Sigmoid colon (tissue), 6 donors: ENCODE measurements at regions not wholly inside any gene's neighbourhood (a gene's known extent, or its start where the extent isn't known, plus 50 kb on each side); places are given as distances from the start of the nearest gene placed in this dataset.
"Not testable (repeated sequence)": the region's sequence is repeated elsewhere in the genome, so short reads cannot be mapped to it uniquely, and the experiment has no call there.

Experiments
- DNase-seq: peaks from one replicate; pipeline ENCODE4 v3.0.0-alpha.2; 2019
- H3K27ac ChIP-seq, 4 donors: fragments of 200-600 bp; sonication (generic); one replicate each; pipeline ENCODE4 v1.5.1; 2016 to 2019; ENCODE audit warnings: mild to moderate bottlenecking in 1 of 4
- H3K27me3 ChIP-seq, 3 donors: fragments of 200-600 bp; sonication (generic); one replicate each; pipeline ENCODE4 v1.5.1; 2019; ENCODE audit warnings: mild to moderate bottlenecking in 1 of 3
- H3K36me3 ChIP-seq, 4 donors: fragments of 200-600 bp; sonication (generic); one replicate each; pipeline ENCODE4 v1.5.1; 2016 to 2019
- H3K4me1 ChIP-seq, 4 donors: fragments of 200-600 bp; sonication (generic); one replicate each; pipeline ENCODE4 v1.5.1; 2017 to 2019
- H3K4me3 ChIP-seq, 4 donors: fragments of 200-600 bp; sonication (generic); one replicate each; pipeline ENCODE4 v1.5.1; 2017 to 2019; ENCODE audit warnings: mild to moderate bottlenecking in 2 of 4, moderate library complexity in 1 of 4
- H3K9me3 ChIP-seq, 4 donors: fragments of 200-600 bp in 3 of 4; sonication (generic) in 3 of 4; one replicate each; pipeline versions ENCODE4 v1.5.1 to v1.6.1; 2013 to 2019
- CTCF ChIP-seq, 4 experiments: fragments of 450-650 bp in 3 of 4; fragments of 200-600 bp in 1 of 4; IDR thresholded peaks; one replicate each; pipeline ENCODE4 v1.5.1; 2016 to 2019; ENCODE audit warnings: antibody characterized with exemption in 4 of 4, mild to moderate bottlenecking in 3 of 4, moderate library complexity in 2 of 4
- EP300 ChIP-seq, 4 donors: sonication (generic); formaldehyde crosslinking; IDR thresholded peaks; one replicate each; pipeline ENCODE4 v1.6.1; 2017; ENCODE audit warnings: antibody characterized with exemption in 4 of 4
- POLR2A ChIP-seq, 2 donors: fragments of 450-650 bp; IDR thresholded peaks; one replicate each; pipeline ENCODE4 v1.6.1; 2016; ENCODE audit warnings: antibody characterized with exemption in 2 of 2, mild to moderate bottlenecking in 2 of 2, moderate library complexity in 2 of 2
- POLR2AphosphoS5 ChIP-seq, 4 donors: sonication (generic); formaldehyde crosslinking; IDR thresholded peaks; one replicate each; pipeline ENCODE4 v1.6.1; 2017; ENCODE audit warnings: antibody characterized with exemption in 4 of 4
- WGBS, 2 donors: extraction: QIAGEN DNeasy Blood & Tissue Kit; methylation state at CpG; one replicate each; pipeline ENCODE4 v1.1.7; 2013; 5-methylcytosine and 5-hydroxymethylcytosine counted together
- intact Hi-C: fragments of 100-400 bp; cut with DNase I; formaldehyde crosslinking; loops from one replicate; pipeline ENCODE4 v1.15.1; 2023
- donor health status: healthy with polysubstance abuse.
- donor health status: healthy.

GRCh38 chr12:11986165-11986564, 84.6 kb upstream of the BCL2L14 start:
- intact Hi-C loops, result no loop called here
- Histone ChIP-seq H3K9me3 (no peaks in the 10 kb centered on the region), H3K36me3 (no peaks in the 10 kb centered on the region), H3K4me3 (no peak overlapping the region), H3K27ac (no peak overlapping the region), H3K4me1 (no peaks in the 10 kb centered on the region), H3K27me3 (no peaks in the 10 kb centered on the region)
- TF ChIP-seq POLR2A (IDR thresholded peaks at IDR 0.05) (no peak), POLR2AphosphoS5 (IDR thresholded peaks at IDR 0.05) (no peak), EP300 (IDR thresholded peaks at IDR 0.05) (no peak), CTCF (IDR thresholded peaks at IDR 0.05) (no peak)
- no peak for DNase-seq
- 79 to 84% methylated on average over 5 of the region's 5 CpGs for WGBS, 2 donors

- H3K9me3 ChIP-seq, result no peaks in the 10 kb centered on the region
- DNase-seq, result no peak
- no peaks in the 10 kb centered on the region for H3K36me3 ChIP-seq
- TF ChIP-seq POLR2A (IDR thresholded peaks at IDR 0.05) (no peak), CTCF (IDR thresholded peaks at IDR 0.05) (no peak), POLR2AphosphoS5 (IDR thresholded peaks at IDR 0.05) (no peak), EP300 (IDR thresholded peaks at IDR 0.05) (no peak)
- intact Hi-C loops, result no loop called here
- 90 to 91% methylated on average over 4 of the region's 4 CpGs for WGBS, 2 donors
- peaks cover 0 to 6% (median 3%) of the 10 kb centered on the region in 4 donors for H3K4me1 ChIP-seq
- no peaks in the 10 kb centered on the region for H3K27me3 ChIP-seq
- no peak overlapping the region for H3K4me3 ChIP-seq
- H3K27ac ChIP-seq, result no peak overlapping the region
These were observed 82.8 kb upstream of the BCL2L14 start for GRCh38 chr12:11987901-11988300.

GRCh38 chr12:11991604-11992003, 79.1 kb upstream of the BCL2L14 start:
- intact Hi-C loops, result no loop called here
- no peak for DNase-seq
- 88 to 93% methylated on average over 4 of the region's 4 CpGs for WGBS, 2 donors

GRCh38 chr12:11992515-11992914, 78.2 kb upstream of the BCL2L14 start:
- WGBS, 2 donors, result 93 to 97% methylated on average over 3 of the region's 3 CpGs
- intact Hi-C loops, result no loop called here
- no peak for TF ChIP-seq CTCF (IDR thresholded peaks at IDR 0.05)
- no peak for TF ChIP-seq EP300 (IDR thresholded peaks at IDR 0.05)
- no peak for TF ChIP-seq POLR2AphosphoS5 (IDR thresholded peaks at IDR 0.05)
- TF ChIP-seq POLR2A (IDR thresholded peaks at IDR 0.05), result no peak

More at GRCh38 chr12:11991604-11992003, 79.1 kb upstream of the BCL2L14 start:
- H3K27ac ChIP-seq, result no peak overlapping the region
- H3K27me3 ChIP-seq, result no peaks in the 10 kb centered on the region
- H3K9me3 ChIP-seq, result no peaks in the 10 kb centered on the region
- H3K36me3 ChIP-seq, result no peaks in the 10 kb centered on the region
- H3K4me3 ChIP-seq, result no peak overlapping the region
- H3K4me1 ChIP-seq, result peaks cover 0 to 6% (median 3%) of the 10 kb centered on the region in 4 donors
- TF ChIP-seq POLR2AphosphoS5 (IDR thresholded peaks at IDR 0.05), result no peak
- TF ChIP-seq CTCF (IDR thresholded peaks at IDR 0.05), result no peak
- TF ChIP-seq EP300 (IDR thresholded peaks at IDR 0.05), result no peak
- TF ChIP-seq POLR2A (IDR thresholded peaks at IDR 0.05), result no peak

GRCh38 chr12:11998307-11998943, 72.3 kb upstream of the BCL2L14 start:
- H3K4me3 ChIP-seq, H3K4me1 ChIP-seq, H3K36me3 ChIP-seq, intact Hi-C loops, H3K27me3 ChIP-seq, DNase-seq, H3K9me3 ChIP-seq, H3K27ac ChIP-seq: not testable (repeated sequence)
- WGBS, 2 donors, result 76 to 81% methylated on average over 7 of the region's 7 CpGs

More at GRCh38 chr12:11992515-11992914, 78.2 kb upstream of the BCL2L14 start:
- Histone ChIP-seq H3K27ac (no peak overlapping the region), H3K9me3 (no peaks in the 10 kb centered on the region), H3K4me3 (no peak overlapping the region), H3K4me1 (peaks cover 0 to 6% (median 3%) of the 10 kb centered on the region in 4 donors), H3K27me3 (no peaks in the 10 kb centered on the region), H3K36me3 (no peaks in the 10 kb centered on the region)
- DNase-seq, result no peak
